Left ventricle myocardium inferior (tissue), 1 donor: ENCODE measurements at regions not wholly inside any gene's neighbourhood (a gene's known extent, or its start where the extent isn't known, plus 50 kb on each side); places are given as distances from the start of the nearest gene placed in this dataset.

Experiments
- DNase-seq: peaks from one replicate; pipeline ENCODE4 v3.0.0-alpha.2; 2020
- H3K27ac ChIP-seq: fragments of 200-600 bp; replicated peaks from 2 replicates; pipeline ENCODE4 v1.8.0; 2021
- H3K27me3 ChIP-seq: fragments of 200-600 bp; 2 replicates; pipeline ENCODE4 v1.8.0; 2021; ENCODE audit warnings: low read depth
- H3K36me3 ChIP-seq: fragments of 200-600 bp; 2 replicates; pipeline ENCODE4 v1.8.0; 2021
- H3K4me1 ChIP-seq: fragments of 200-600 bp; 2 replicates; pipeline ENCODE4 v1.8.0; 2021
- H3K4me3 ChIP-seq: fragments of 200-600 bp; 2 replicates; pipeline ENCODE4 v1.8.0; 2021; ENCODE audit warnings: mild to moderate bottlenecking, moderate library complexity
- H3K9me3 ChIP-seq: fragments of 200-600 bp; replicated peaks from 2 replicates; pipeline ENCODE4 v1.8.0; 2021
- CTCF ChIP-seq: fragments of 200-600 bp; IDR thresholded peaks from 2 replicates; pipeline ENCODE4 v1.8.0; 2021; ENCODE audit warnings: antibody characterized with exemption, mild to moderate bottlenecking, borderline replicate concordance
- intact Hi-C: fragments of 100-400 bp; cut with micrococcal nuclease; formaldehyde crosslinking; loops from one replicate; pipeline ENCODE4 v1.11.0; 2022
- donor health status: DM: no; HTN: yes; CAD: no; lungs with severe emphysema.

- Histone ChIP-seq H3K9me3 (no peaks in the 10 kb centered on the region), H3K27ac (no peak overlapping the region)
- intact Hi-C loops: no loop called here
Observed at GRCh38 chr5:96121364-96121763, 159.7 kb upstream of the ELL2 start.

GRCh38 chr5:96120120-96120519, 158.5 kb upstream of the ELL2 start:
- TF ChIP-seq CTCF: no peak
- Histone ChIP-seq H3K27me3 (no peaks in the 10 kb centered on the region), H3K4me3 (no peak overlapping the region), H3K9me3 (no peaks in the 10 kb centered on the region), H3K4me1 (peaks cover 12% of the 10 kb centered on the region), H3K36me3 (no peaks in the 10 kb centered on the region), H3K27ac (no peak overlapping the region)
- no peak for DNase-seq
- intact Hi-C loops: no loop called here

More at GRCh38 chr5:96121364-96121763, 159.7 kb upstream of the ELL2 start:
- Histone ChIP-seq H3K4me3 (no peak overlapping the region), H3K36me3 (no peaks in the 10 kb centered on the region), H3K4me1 (peaks cover 24% of the 10 kb centered on the region), H3K27me3 (no peaks in the 10 kb centered on the region)
- DNase-seq: no peak
- no peak for TF ChIP-seq CTCF

GRCh38 chr5:96117771-96118651, 156.4 kb upstream of the ELL2 start:
- Histone ChIP-seq H3K4me3 (no peak overlapping the region), H3K36me3 (no peaks in the 10 kb centered on the region), H3K4me1 (peaks cover 16% of the 10 kb centered on the region), H3K27me3 (no peaks in the 10 kb centered on the region), H3K9me3 (no peaks in the 10 kb centered on the region), H3K27ac (no peak overlapping the region)
- no peak for TF ChIP-seq CTCF
- intact Hi-C loops: no loop called here
- DNase-seq: no peak

- Histone ChIP-seq H3K36me3 (no peaks in the 10 kb centered on the region), H3K4me3 (no peak overlapping the region), H3K27me3 (no peaks in the 10 kb centered on the region), H3K9me3 (no peaks in the 10 kb centered on the region), H3K4me1 (peaks cover 20% of the 10 kb centered on the region), H3K27ac (no peak overlapping the region)
- no peak for TF ChIP-seq CTCF
- no peak for DNase-seq
- intact Hi-C loops: no loop called here
Observed at GRCh38 chr5:96115147-96115807, 153.6 kb upstream of the ELL2 start.

GRCh38 chr5:96114736-96115135, 153.1 kb upstream of the ELL2 start:
- H3K36me3 ChIP-seq: no peaks in the 10 kb centered on the region
- no peak for TF ChIP-seq CTCF
- DNase-seq: no peak
- H3K9me3 ChIP-seq: no peaks in the 10 kb centered on the region
- intact Hi-C loops: no loop called here
- H3K4me1 ChIP-seq: peaks cover 16% of the 10 kb centered on the region
- no peak overlapping the region for H3K4me3 ChIP-seq
- no peaks in the 10 kb centered on the region for H3K27me3 ChIP-seq
- H3K27ac ChIP-seq: no peak overlapping the region
